C4-2B (cell line): ENCODE measurements at regions not wholly inside any gene's neighbourhood (a gene's known extent, or its start where the extent isn't known, plus 50 kb on each side); places are given as distances from the start of the nearest gene placed in this dataset.

ENCODE experiments used
- ZFX ChIP-seq: fragments of 450-650 bp; IDR thresholded peaks from 2 replicates; pipeline ENCODE4 v1.6.1; 2017
- TF ChIP-seq, protein P1 (sequence below): fragments of 450-650 bp; conservative IDR thresholded peaks from 2 replicates; pipeline ENCODE4 v1.5.1; 2017; ENCODE audit warnings: mild to moderate bottlenecking

DNA sequence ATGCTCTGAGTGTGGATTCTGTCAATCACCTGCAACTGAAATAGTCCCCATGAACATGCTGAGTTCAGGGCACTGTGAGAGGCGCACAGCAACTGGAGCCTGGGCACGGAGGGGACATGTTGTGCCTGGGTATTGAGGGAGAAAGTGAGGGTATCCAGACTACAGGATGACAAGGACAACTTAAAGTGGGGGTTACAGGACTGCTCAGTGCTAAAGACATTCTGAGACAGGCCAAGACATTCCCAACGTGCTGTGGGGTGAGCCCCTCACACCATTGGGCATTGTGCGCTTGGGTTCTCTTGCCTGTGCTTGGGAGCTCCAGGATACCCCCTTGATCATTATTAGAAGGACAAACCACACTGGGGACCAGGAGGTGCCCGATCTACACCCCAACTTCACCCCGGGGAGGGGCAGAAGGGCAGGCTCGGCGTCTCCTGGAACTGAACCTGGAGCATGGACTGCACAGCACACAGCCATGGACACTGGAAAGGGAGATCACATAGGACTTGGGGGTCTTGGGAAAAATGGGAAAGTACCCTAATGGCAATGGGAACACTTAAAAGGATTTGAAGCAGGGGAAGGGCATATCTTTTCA lies 72.5 kb upstream of the HDAC4 start:
- TF ChIP-seq, protein P1, sequence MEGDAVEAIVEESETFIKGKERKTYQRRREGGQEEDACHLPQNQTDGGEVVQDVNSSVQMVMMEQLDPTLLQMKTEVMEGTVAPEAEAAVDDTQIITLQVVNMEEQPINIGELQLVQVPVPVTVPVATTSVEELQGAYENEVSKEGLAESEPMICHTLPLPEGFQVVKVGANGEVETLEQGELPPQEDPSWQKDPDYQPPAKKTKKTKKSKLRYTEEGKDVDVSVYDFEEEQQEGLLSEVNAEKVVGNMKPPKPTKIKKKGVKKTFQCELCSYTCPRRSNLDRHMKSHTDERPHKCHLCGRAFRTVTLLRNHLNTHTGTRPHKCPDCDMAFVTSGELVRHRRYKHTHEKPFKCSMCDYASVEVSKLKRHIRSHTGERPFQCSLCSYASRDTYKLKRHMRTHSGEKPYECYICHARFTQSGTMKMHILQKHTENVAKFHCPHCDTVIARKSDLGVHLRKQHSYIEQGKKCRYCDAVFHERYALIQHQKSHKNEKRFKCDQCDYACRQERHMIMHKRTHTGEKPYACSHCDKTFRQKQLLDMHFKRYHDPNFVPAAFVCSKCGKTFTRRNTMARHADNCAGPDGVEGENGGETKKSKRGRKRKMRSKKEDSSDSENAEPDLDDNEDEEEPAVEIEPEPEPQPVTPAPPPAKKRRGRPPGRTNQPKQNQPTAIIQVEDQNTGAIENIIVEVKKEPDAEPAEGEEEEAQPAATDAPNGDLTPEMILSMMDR: no peak
- no peak for TF ChIP-seq ZFX
